GM19351 (cell line): ENCODE measurements at regions not wholly inside any gene's neighbourhood (a gene's known extent, or its start where the extent isn't known, plus 50 kb on each side); places are given as distances from the start of the nearest gene placed in this dataset.
"Not testable (repeated sequence)": the region's sequence is repeated elsewhere in the genome, so short reads cannot be mapped to it uniquely, and the experiment has no call there.

Source experiments
- ATAC-seq: cut with Tn5 transposase; IDR thresholded peaks from one replicate; pipeline ENCODE4 v1.9.1; 2021; ENCODE audit warnings: mild to moderate bottlenecking, moderate library complexity; ENCODE audit not compliant: unreplicated experiment

- peak; percentile 97 for ATAC-seq
These were observed 82.9 kb downstream of the LAS1L start for GRCh38 chrX:65451663-65452062.

- no peak for ATAC-seq
These were observed 114.4 kb downstream of the LAS1L start for GRCh38 chrX:65420154-65420553.

DNA sequence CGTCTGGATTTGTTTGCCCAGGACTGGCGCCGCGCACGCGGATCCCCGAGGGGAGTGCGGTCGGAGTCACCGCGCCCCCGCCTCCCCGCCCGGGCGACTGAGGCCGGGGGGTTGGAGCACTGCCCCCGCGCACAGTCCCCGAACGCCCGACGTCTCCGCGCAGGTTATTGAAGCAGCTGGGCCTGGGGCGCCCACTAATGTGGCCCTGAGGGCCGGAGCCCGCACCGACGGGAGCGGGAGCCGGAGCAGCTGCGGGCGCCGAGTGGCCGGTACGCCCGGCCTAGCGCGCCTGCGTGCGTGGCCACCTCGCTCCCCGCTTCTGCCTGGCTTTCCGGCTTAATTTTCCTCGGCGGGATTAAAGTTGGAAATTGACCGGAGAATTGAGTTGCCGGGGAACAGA, 126.9 kb downstream of the LAS1L start:
- ATAC-seq: not testable (repeated sequence)

DNA sequence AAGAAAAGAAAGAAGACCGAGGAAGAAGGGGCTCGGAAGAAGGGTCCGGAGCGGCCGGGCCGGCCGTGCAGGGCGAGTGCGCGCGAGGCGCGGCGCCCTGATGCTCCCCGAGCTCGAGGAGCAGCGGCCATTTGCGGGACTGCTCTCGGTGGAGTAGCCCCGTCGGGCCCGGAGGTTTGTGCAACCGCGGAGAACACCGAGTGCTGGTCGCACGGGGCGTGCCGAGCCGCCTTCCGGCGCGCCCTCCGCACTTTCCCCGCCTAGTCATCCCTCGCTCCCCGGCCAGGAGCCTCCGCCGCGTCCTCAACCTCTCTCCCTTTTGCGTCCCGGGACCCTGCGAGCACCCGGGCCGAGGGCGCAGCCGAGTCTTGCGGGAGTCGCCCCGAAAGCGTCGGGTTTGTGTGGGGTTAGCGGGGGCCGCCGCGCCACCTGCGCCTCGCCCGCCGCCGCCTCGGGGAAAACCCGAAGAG, 127.4 kb downstream of the LAS1L start:
- no peak for ATAC-seq

DNA sequence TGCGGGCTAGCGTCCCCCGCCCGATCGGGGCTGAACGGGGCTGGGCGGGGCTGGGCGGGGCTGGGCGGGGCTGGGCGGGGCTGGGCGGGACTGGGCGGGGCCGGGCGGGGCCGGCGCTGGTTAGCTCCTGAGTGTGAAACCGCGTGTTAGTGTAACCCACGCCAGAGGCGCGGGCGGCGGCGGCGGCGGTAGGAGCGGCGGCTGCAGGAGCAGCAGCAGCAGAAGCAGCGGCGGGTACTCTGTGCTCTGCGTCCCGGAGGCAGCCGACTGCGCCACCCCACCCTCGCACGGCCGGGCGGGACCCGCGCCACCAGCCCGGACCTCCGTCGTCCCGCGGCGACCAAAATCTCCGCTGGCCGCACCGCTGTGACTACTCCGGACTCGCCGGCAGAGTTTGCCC, 128.1 kb downstream of the LAS1L start:
- ATAC-seq: peak; percentile 50

- ATAC-seq: no peak
These were observed 142.3 kb downstream of the LAS1L start for GRCh38 chrX:65392284-65392683.

DNA sequence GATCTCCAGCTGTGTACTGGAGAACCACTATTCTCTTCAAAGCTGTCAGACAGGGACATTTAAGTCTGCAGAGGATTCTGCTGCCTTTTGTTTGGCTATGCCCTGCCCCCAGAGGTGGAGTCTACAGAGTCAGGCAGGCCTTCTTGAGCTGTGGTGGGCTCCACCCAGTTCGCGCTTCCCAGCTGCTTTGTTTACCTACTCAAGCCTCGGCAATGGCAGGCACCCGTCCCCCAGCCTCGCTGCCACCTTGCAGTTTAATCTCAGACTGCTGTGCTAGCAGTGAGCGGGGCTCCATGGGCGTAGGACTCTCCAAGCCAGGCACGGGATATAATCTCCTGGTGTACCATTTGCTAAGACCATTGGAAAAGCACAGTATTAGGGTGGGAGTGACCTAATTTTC, 145.5 kb downstream of the LAS1L start:
- ATAC-seq: not testable (repeated sequence)
